ENCODE measurements at regions not wholly inside any gene's neighbourhood (a gene's known extent, or its start where the extent isn't known, plus 50 kb on each side); places are given as distances from the start of the nearest gene placed in this dataset.
"Not testable (repeated sequence)": the region's sequence is repeated elsewhere in the genome, so short reads cannot be mapped to it uniquely, and the experiment has no call there.

GRCh38 chr7:45267262-45267661 lies 109.7 kb downstream of the RAMP3 start:
- no peak for DNase-seq (ENCODE audit: low read depth)

GRCh38 chr7:45268013-45268412 lies 110.4 kb downstream of the RAMP3 start:
- no peak for DNase-seq (ENCODE audit: low read depth)

GRCh38 chr7:45269192-45269591 lies 111.6 kb downstream of the RAMP3 start:
- DNase-seq (ENCODE audit: low read depth) = no peak

- no peak for DNase-seq (ENCODE audit: low read depth)
These were observed 121.3 kb downstream of the RAMP3 start for GRCh38 chr7:45278763-45279398.

GRCh38 chr7:45289611-45290010 lies 132.0 kb downstream of the RAMP3 start:
- DNase-seq (ENCODE audit: low read depth) = not testable (repeated sequence)

- DNase-seq (ENCODE audit: low read depth) = no peak
These were observed 133.3 kb downstream of the RAMP3 start for GRCh38 chr7:45290880-45291279.

GRCh38 chr7:45292481-45292880 lies 134.9 kb downstream of the RAMP3 start:
- DNase-seq (ENCODE audit: low read depth) = no peak

GRCh38 chr7:45293295-45293942 lies 135.8 kb downstream of the RAMP3 start:
- no peak for DNase-seq (ENCODE audit: low read depth)

GRCh38 chr7:45294559-45294958 lies 137.0 kb downstream of the RAMP3 start:
- DNase-seq (ENCODE audit: low read depth) = no peak

GRCh38 chr7:45295222-45295621 lies 137.6 kb downstream of the RAMP3 start:
- DNase-seq (ENCODE audit: low read depth) = no peak

GRCh38 chr7:45296748-45297147 lies 139.2 kb downstream of the RAMP3 start:
- DNase-seq (ENCODE audit: low read depth) = no peak

GRCh38 chr7:45306752-45307305 lies 149.2 kb downstream of the RAMP3 start:
- no peak for DNase-seq (ENCODE audit: low read depth)

- no peak for DNase-seq (ENCODE audit: low read depth)
These were observed 154.0 kb downstream of the RAMP3 start for GRCh38 chr7:45311597-45311996.

GRCh38 chr7:45315512-45315911 lies 157.9 kb downstream of the RAMP3 start:
- not testable (repeated sequence) for DNase-seq (ENCODE audit: low read depth)

GRCh38 chr7:45324683-45325237 lies 167.2 kb downstream of the RAMP3 start:
- DNase-seq (ENCODE audit: low read depth) = no peak

- DNase-seq (ENCODE audit: low read depth) = no peak
These were observed 167.8 kb downstream of the RAMP3 start for GRCh38 chr7:45325378-45325777.

- DNase-seq (ENCODE audit: low read depth) = no peak
These were observed 170.9 kb downstream of the RAMP3 start for GRCh38 chr7:45328403-45328981.

- DNase-seq (ENCODE audit: low read depth) = no peak
These were observed 174.0 kb downstream of the RAMP3 start for GRCh38 chr7:45331563-45331962.

- not testable (repeated sequence) for DNase-seq (ENCODE audit: low read depth)
These were observed 177.4 kb downstream of the RAMP3 start for GRCh38 chr7:45335024-45335423.

- DNase-seq (ENCODE audit: low read depth) = no peak
These were observed 184.6 kb downstream of the RAMP3 start for GRCh38 chr7:45342236-45342635.

GRCh38 chr7:45343746-45344145 lies 186.2 kb downstream of the RAMP3 start:
- DNase-seq (ENCODE audit: low read depth) = no peak

- DNase-seq (ENCODE audit: low read depth) = no peak
These were observed 190.2 kb downstream of the RAMP3 start for GRCh38 chr7:45347804-45348203.

GRCh38 chr7:45349090-45349489 lies 191.5 kb downstream of the RAMP3 start:
- no peak for DNase-seq (ENCODE audit: low read depth)

All from non-pigmented ciliary epithelial cell (primary cell).